ENCODE measurements at regions not wholly inside any gene's neighbourhood (a gene's known extent, or its start where the extent isn't known, plus 50 kb on each side); places are given as distances from the start of the nearest gene placed in this dataset.
A peak's percentile ranks its signal among the peaks of the same experiment; 100 is the strongest.
"Not testable (repeated sequence)": the region's sequence is repeated elsewhere in the genome, so short reads cannot be mapped to it uniquely, and the experiment has no call there.

DNA sequence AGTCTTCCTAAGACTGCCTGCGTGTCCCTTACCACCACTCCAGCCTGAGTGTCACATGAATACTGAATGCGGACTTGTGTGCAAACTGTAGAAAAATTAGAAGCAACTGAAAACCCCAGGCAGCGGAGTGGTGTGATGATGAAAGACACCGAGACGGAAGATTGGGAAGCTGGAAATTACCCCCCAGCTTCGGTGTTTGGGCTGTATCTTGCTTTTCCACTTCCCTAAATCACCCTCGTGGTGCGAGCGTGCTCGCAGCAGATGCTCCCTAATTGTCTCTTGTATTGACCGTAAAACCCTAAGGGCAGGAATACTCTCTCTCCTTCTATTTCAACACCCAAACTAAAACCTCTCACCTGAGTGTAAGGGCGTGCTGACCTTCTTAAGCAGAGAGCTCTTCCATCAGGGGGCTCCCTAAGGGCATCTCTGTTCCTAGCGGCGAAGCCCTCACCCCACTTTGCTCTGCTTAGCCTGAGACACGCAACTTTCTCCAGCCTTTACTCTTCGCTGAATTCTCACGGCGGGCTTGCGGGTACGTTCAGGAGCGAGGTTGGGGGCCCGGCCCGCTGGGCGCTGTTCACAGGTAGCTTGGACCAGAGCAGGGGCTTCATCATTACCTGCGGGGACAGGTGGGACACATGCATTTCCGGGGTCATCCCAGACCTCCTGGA is 62.4 kb downstream of the CRYBB2 start:
- DNase-seq, result peak; percentile 4

DNA sequence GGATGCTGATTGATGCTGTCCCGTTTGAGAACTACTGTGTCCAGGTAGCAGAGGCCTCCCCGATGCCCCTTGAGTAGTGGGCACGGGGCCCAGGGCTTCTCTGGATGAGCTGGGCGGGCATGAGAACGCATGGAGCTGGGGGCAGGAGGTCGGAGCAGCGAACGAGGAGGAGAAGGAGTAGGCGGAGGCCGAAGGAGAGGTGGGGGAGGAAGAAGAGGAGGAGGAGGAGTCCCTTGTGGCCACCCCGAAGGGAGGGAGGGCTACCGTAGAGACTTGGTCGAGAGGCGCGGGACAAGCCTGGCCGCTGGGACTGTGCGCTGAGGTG is 62.9 kb downstream of the CRYBB2 start:
- DNase-seq, result peak; percentile 4

DNA sequence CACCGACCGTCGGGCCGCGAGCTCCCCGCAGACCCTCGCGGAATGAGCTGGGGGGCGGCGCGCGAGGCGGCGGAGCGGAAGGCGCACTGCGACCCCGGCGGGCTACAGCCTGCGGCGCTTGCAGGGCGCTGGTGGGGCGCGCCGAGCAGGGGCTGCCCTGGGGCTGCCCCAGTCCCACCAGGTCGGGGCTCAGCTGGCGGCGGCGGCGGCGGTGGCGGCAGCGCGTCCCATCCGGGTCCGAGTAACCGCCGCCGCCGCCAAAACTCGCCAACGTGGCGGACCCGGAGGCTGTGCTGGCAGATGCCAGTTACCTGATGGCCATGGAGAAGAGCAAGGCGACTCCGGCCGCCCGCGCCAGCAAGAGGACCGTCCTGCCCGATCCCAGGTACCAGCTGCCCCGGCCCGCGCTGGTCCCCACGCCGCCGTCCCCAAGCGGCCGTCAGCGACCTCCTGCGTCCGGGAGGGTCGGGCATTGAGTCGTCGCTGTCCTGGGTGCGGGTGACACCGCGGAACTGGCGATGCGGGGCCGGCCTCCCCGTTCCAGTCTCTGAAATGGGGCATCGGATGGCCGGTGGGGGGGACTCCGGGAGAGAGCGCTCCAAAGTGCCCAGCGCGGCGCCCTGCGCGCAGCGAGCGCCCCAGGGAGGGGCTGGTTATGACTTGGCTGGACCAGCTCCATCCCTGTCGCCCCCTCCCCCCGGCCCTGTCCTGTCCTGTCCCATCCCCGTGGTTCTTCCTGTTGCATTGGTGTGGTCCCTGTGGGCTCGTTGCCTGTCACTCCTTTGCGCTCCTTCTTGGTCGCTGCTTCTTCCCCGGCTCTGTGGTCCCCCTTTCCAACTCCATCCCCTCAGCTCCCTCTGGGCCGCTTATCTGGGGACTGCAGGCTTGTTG is 63.5 kb downstream of the CRYBB2 start:
- DNase-seq, result peak; percentile 27

DNA sequence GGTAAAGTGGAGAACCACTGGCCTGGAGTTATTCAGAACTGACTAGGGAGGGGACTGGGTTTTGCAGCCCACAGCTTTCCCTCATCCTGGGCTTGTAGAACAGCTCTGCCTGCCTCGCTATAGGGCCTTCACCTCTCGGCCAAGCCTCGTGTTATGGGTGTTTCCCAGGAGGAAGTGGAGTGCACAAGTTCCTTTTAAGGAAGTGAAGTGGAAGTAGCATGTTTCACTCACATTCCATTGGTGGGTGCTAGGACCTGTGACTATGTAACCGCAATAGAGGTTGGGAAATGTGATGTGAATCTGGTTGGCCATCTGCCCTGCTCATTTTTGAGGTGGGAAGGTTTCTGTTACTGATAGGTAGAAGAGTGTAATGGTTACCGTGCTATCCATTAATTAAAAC is 69.0 kb downstream of the CRYBB2 start:
- not testable (repeated sequence) for DNase-seq

DNA sequence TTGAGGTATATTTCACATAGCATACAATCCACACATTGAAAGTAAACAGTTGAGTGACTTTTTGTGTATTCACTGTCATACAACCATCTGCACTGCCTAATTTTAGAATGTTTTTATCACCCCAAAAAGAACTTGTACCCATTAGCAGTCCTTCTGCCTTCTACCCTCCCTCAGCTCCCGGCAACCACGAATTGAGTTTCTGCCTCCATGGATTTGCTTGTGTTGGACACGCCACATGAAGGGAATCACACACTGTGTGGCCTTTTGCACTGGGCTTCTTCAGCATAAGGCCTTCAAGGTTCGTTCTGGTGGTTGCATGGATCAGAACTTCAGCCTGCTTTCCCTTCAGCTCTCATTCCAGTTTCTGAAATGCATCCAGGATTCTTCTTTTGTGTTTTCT is 82.5 kb downstream of the CRYBB2 start:
- DNase-seq, result not testable (repeated sequence)

DNA sequence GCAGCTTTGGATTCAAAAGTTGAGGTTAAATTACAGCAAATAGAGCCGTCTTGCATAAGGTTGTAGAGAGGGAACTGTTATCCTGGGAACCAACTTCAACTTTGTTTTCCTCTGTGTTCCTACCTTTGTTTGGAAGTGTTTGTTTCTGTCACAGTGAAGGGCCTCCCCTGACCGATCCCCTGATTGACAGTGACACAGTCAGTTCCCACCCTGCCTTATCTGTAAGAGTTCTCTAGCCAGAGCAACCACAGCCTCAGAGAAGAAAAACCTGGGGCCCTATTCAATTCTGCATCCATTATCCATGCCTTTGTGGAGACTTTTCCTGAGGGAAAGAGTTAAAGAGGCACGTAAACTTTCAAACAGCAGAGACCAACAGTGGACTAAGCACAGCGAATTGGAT is 90.1 kb downstream of the CRYBB2 start:
- not testable (repeated sequence) for DNase-seq

DNA sequence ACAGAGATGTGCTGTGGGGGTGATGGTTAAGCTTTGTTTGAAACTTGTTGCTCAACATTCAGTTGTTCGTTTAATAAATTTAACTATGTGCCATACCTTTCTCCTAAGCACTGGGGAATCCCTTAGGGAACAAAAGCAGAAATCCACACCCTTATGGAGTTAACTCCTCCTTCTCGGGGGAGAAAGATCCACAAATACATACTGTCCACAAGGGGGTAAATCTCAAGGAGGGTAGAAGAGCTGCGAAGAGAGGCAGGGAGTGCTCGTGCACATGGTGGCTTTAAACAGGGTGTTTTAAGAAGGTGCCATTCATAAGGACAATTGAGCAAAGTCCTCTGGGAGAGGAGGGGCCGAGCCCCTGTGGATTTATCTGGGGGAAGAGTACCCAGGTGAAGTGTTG is 92.5 kb downstream of the CRYBB2 start:
- DNase-seq, result not testable (repeated sequence)

DNA sequence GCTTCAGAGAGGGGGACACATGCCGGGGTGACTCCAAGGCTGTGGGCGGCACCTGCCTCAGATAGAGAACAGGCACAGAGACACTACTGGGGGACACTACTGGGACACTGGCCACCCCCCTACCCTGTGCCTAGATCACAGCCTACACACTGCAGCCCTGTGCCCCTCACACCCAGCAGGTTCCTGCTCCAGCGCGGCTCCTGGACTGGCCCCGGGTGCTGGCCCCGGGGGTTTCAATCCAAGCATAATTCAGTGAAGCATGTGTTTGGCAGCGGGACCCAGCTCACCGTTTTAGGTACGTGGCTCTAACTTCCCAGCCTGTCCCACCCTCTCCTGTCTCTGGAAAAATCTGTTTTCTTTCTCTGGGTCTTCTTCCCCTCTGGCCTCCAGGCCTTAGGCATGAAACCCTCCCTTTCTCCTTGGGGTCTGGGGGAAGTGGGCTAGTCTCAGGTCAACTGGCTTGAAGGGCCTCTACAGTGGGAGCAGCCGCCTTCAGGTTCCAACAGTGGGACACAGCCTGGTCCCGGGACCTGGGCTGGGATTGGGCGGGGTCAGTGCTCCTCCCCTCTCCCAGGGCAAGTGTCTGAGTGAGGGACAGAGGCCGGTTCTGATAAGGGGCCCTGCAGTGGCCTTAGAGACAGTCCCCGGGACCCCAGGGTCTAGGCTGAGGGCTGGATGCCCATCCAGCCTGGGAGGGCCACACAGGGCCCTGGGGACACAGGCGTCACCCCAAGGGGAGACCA is 98.8 kb downstream of the CRYBB2 start:
- DNase-seq, result no peak

DNA sequence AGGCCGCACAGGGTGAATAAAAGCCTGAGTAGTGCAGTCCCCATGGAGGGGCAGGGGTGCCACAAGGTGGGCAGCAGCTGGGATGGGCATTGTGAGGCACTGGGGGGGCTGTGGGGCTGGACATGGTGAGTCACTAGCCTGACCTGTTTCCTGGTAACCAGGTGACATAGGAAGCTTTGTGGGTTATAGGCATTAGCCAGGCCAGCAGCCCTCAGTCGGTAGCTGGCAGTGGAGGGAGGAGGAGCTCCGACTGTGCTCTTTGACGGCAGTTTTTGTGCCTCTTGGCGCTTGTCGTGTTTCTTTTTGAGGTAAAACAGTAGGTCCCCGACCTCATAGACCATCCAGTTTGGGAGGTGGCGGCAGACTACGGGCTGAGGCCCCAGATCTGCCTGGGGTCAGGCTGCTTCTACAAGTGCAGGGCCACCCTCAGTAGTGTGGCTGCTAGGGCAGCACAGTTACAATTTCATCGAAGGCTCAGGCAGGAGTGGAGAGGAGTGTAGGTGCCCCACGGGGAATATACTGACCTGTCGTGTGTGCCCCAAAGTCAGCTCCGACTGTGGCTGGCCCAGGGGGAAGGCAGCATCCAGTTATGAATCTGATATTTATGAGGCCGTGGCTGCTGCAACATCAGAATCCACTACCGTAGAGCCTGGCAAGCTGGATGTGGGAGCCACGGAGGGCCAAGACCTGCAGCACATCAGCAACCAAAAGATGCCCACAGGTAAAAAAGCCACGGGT is 107.7 kb downstream of the CRYBB2 start:
- DNase-seq, result no peak

DNA sequence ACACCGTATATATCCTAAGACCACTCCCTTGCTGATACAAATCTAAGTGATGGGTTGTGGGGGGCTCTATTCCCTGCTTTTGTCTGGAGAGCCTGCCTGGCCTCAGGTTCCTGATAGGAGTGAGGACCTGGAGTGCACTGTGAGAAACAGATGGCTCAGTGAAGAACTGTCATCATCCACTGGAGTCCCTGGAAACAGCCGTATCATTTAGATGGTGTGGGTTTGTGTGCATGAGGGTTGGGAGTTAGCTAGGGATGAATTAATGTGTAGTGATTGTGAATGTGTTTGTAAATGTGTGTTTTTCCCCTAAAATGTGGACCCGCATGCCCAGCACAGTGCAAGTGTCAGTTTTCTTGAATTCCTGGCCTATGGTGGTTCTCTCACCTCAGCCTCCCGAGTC is 111.6 kb downstream of the CRYBB2 start:
- DNase-seq, result no peak

DNA sequence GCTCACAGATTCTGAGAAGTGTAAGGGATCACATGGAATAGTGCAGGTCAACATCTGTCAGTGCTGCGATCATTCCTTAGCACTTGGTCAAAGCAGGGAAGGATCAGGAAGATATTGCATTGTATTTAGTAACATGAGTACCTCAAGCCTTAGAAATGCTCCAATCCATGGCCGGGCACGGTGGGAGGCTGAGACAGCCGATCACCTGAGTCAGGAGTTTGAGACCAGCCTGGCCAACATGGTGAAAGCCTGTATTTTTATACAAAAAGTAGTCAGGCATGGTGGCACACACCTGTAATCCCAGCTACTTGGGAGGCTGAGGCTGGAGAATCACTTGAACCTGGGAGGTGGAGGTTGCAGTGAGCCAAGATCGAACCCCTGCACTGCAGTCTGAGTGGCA is 112.5 kb downstream of the CRYBB2 start:
- not testable (repeated sequence) for DNase-seq

DNA sequence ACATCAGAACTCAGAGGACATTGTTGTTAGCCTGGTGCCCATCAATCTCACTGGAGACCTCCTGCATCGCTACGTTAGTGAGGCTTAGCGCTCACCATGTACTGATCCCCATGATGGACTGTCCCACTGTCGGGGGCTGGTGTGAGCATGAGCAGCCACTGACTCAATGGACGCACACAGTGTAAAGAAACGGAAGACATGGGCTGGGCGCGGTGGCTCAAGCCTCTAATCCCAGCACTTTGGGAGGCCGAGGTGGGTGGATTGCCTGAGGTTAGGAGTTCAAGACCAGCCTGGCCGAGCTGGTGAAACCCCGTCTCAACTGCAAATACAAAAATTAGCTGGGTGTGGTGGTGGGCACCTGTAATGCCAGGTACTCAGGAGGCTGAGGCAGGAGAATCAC is 112.9 kb downstream of the CRYBB2 start:
- DNase-seq, result no peak

DNA sequence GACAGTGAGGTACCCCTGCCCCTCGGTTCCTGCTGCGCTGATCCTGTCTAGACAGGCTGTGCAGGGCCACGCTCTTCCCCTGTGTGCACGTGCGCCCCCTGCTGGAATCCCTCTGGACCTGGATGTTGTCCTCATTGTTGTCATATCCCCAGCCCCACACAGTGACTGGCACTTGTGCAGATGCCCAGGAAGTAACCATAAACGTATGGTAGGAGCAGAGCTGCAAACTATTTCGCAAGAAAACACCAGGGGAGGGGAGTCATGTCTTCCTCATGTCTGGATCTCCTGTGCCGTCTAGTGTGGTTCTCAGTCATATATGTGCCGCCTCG is 114.7 kb downstream of the CRYBB2 start:
- DNase-seq, result peak; percentile 83

DNA sequence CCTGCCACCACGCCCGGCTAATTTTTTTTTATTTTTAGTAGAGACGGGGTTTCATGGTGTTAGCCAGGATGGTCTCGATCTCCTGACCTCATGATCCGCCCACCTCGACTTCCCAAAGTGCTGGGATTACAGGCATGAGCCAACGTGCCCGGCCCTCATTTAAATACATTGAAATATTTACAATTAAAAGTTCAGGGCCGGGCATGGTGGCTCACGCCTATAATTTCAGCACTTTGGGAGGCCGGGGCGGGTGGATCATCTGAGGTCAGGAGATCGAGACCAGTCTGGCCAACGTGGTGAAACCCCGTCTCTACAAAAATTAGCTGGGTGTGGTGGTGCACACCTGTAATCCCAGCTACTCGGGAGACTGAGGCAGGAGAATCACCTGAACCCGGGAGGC is 115.2 kb downstream of the CRYBB2 start:
- DNase-seq, result not testable (repeated sequence)

DNA sequence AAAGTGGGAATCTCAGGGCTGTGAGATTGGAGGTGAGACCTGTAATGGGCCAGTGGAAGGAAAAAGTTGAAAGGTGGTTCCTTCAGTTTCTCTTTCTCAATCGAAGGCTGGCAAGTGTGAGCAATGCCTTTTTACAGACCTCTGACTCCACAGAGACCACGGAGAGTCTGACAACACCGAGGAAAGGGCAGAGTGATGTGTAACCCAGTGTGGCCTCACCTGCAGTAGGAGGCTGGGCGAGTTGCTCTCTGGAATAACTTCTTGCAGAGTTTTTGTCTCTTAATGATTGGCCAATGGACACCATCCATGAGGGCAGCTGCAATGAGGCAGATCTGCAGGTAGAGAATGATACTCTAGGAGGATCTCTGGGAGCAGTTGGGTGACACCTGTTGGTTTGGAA is 115.8 kb downstream of the CRYBB2 start:
- not testable (repeated sequence) for DNase-seq

DNA sequence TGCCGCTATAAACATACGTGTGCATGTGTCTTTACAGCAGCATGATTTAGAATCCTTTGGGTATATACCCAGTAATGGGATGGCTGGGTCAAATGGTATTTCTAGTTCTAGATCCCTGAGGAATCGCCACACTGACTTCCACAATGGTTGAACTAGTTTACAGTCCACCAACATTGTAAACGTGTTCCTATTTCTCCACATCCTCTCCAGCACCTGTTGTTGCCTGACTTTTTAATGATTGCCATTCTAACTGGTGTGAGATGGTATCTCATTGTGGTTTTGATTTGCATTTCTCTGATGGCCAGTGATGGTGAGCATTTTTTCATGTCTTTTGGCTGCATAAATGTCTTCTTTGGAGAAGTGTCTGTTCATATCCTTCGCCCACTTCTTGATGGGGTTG is 121.1 kb downstream of the CRYBB2 start:
- not testable (repeated sequence) for DNase-seq

DNA sequence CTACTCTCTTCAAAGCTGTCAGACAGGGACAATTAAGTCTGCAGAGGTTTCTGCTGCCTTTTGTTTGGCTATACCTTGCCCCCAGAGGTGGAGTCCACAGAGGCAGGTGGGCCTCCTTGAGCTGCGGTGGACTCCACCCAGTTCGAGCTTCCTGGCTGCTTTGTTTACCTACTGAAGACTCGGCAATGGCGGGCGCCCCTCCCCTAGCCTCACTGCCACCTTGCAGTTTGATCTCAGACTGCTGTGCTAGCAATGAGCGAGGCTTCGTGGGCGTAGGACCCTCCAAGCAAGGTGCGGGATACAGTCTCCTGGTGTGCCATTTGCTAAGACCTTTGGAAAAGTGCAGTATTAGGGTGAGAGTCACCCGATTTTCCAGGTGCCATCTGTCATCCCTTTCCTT is 124.9 kb downstream of the CRYBB2 start:
- not testable (repeated sequence) for DNase-seq

DNA sequence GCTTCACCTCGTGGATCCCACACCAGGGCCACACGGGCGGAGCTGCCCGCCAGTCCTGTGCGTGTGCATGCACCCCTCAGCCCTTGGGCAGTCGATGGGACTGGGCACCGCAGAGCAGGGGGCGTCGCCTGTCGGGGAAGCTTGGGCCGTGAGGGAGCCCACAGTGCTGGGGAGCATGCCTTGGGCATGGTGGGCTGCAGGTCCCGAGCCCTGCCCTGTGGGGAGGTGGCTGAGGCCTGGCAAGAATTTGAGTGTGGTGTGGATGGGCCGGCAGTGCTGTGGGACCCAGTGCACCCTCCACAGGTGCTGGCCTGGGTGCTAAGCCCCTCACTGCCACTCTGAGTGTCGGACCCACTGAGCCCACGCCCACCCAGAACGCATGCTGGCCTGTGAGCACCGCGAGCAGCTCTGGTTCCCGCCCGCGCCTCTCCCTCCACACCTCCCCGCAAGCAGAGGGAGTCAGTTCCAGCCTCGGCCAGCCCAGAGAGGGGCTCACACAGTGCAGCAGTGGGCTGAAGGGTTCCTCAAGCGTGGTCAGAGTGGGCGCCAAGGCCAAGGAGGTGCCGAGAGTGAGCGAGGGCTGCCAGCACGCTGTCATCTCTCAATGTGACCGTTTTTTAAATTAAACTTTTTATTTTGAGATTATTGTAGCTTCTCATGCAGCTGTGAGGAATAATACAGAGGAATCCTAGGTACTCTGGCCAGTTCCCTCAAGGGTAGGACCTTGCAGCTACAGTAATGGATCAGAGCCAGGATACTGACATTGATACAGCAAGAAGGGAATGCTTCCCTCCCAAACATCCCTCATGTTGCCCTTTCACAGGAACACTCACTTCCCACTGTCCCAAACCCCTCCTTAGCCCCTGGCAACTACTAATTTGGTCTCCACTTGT is 127.7 kb downstream of the CRYBB2 start:
- no peak for DNase-seq

DNA sequence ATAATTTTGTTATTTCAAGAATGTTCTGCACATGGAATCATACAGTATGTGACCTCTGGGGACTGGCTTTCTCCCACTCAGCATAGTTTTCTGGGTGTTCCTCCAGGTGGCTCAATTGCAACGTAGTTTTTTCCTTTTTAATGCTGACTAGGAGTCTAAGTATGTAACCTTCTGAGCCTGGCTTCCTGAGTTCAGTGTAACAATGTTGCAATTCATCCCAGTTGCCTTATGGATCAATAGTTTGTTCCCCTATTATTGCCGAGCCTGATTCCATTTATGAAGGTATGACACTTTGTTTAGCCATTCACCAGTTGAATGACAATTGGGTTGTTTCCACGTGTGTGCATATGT is 128.3 kb downstream of the CRYBB2 start:
- DNase-seq, result no peak

DNA sequence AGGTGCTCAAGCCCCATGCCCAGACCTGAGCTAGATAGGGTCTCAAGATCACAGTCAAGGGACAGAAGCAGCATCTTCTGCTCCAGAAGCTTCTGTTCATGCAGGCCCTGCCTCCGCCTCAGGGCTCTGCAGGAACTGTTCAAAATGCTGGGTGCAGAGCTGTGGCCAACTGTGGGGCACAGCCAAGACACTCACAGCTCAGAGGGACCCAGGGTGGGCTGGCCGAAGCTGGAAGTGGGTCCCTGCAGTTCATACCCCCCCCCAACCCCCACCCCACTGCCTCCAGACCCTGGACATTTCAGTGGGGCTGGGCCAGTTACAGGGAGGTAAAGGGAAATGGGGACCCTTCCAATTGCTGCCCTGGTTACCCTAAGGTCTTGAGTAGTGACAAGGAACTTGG is 129.0 kb downstream of the CRYBB2 start:
- no peak for DNase-seq

DNA sequence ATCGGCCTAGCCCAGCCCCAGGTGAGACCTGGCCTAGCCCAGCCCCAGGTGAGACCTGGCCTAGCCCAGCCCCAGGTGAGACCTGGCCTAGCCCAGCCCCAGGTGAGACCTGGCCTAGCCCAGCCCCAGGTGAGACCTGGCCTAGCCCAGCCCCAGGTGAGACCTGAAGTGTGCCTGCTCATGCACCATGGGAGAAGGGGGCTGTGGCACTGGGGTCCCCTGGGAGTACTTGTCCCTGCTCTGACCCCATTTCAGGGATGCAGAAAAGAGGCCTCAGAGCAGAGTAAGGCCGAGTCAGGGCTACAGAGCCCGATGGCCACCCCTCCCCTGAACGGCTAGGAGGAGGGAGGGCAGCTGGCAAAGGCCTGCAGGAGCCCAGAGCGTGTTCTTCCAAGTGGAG is 129.6 kb downstream of the CRYBB2 start:
- not testable (repeated sequence) for DNase-seq

DNA sequence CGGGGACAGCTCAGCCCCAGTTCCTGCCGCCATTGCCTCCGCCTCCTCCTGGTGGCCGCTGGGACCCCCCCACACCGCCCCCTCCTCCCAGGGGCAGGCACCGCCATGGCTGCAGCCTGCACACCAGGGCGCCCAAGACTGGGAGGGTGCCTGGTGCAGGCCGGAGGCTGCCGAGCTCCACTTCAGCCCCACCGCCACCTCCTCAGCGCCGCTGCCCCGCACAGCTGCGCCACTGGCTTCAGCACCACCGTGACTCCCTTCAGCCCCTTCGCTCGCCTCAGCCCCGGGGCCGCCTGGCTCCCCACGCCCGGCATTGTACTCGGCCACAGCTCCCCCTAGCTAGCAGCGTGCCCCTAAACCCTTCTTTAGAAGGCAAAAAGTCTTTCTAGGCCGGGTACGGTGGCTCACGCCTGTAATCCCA is 131.1 kb downstream of the CRYBB2 start:
- no peak for DNase-seq
